ENCODE measurements at regions not wholly inside any gene's neighbourhood (a gene's known extent, or its start where the extent isn't known, plus 50 kb on each side); places are given as distances from the start of the nearest gene placed in this dataset.
"Not testable (repeated sequence)": the region's sequence is repeated elsewhere in the genome, so short reads cannot be mapped to it uniquely, and the experiment has no call there.

- ATAC-seq (no peak), DNase-seq (no peak)
- POLR2A ChIA-PET = no interaction called here
- no peaks in the 10 kb centered on the region for H3K9me3 Mint-ChIP-seq (ENCODE audit: insufficient read depth)
- no peak overlapping the region for H3K4me3 Mint-ChIP-seq
- no peaks in the 10 kb centered on the region for H3K4me1 Mint-ChIP-seq (ENCODE audit: low read depth)
- H3K36me3 Mint-ChIP-seq (ENCODE audit: low read depth) = no peaks in the 10 kb centered on the region
- no peaks in the 10 kb centered on the region for H3K27me3 Mint-ChIP-seq (ENCODE audit: low read depth)
- no peak overlapping the region for H3K27ac Mint-ChIP-seq
- CTCF ChIA-PET = no interaction called here
These were observed 253.6 kb downstream of the INHBA start for GRCh38 chr7:41449286-41449685.

GRCh38 chr7:41448104-41448503 is 254.8 kb downstream of the INHBA start:
- Mint-ChIP-seq H3K27me3 (ENCODE audit: low read depth) (no peaks in the 10 kb centered on the region), H3K4me1 (ENCODE audit: low read depth) (no peaks in the 10 kb centered on the region)

GRCh38 chr7:41447450-41448042 is 255.3 kb downstream of the INHBA start:
- Mint-ChIP-seq H3K4me1 (ENCODE audit: low read depth) (no peaks in the 10 kb centered on the region), H3K27ac (no peak overlapping the region), H3K27me3 (ENCODE audit: low read depth) (no peaks in the 10 kb centered on the region), H3K9me3 (ENCODE audit: insufficient read depth) (peaks cover 9% of the 10 kb centered on the region), H3K36me3 (ENCODE audit: low read depth) (no peaks in the 10 kb centered on the region), H3K4me3 (no peak overlapping the region)
- POLR2A ChIA-PET = no interaction called here
- CTCF ChIA-PET = no interaction called here
- ATAC-seq (no peak), DNase-seq (no peak)

More at GRCh38 chr7:41448104-41448503, 254.8 kb downstream of the INHBA start:
- no peak overlapping the region for H3K4me3 Mint-ChIP-seq
- ATAC-seq (no peak), DNase-seq (no peak)
- H3K9me3 Mint-ChIP-seq (ENCODE audit: insufficient read depth) = peaks cover 7% of the 10 kb centered on the region
- CTCF ChIA-PET = no interaction called here
- H3K27ac Mint-ChIP-seq = no peak overlapping the region
- H3K36me3 Mint-ChIP-seq (ENCODE audit: low read depth) = no peaks in the 10 kb centered on the region
- POLR2A ChIA-PET = no interaction called here

GRCh38 chr7:41446606-41447449 is 256.1 kb downstream of the INHBA start:
- Mint-ChIP-seq H3K36me3 (ENCODE audit: low read depth) (no peaks in the 10 kb centered on the region), H3K9me3 (ENCODE audit: insufficient read depth) (peaks cover 9% of the 10 kb centered on the region), H3K27ac (no peak overlapping the region), H3K27me3 (ENCODE audit: low read depth) (no peaks in the 10 kb centered on the region), H3K4me1 (ENCODE audit: low read depth) (no peaks in the 10 kb centered on the region), H3K4me3 (no peak overlapping the region)
- DNase-seq = no peak
- ChIA-PET POLR2A (no interaction called here), CTCF (no interaction called here)
- ATAC-seq = no peak

- CTCF ChIA-PET = no interaction called here
These were observed 256.9 kb downstream of the INHBA start for GRCh38 chr7:41445946-41446345.

GRCh38 chr7:41445432-41445831 is 257.5 kb downstream of the INHBA start:
- no peak for DNase-seq
- ChIA-PET CTCF (no interaction called here), POLR2A (no interaction called here)
- peaks cover 9% of the 10 kb centered on the region for H3K9me3 Mint-ChIP-seq (ENCODE audit: insufficient read depth)
- ATAC-seq = no peak
- H3K27me3 Mint-ChIP-seq (ENCODE audit: low read depth) = no peaks in the 10 kb centered on the region
- no peaks in the 10 kb centered on the region for H3K4me1 Mint-ChIP-seq (ENCODE audit: low read depth)
- H3K27ac Mint-ChIP-seq = no peak overlapping the region
- no peak overlapping the region for H3K4me3 Mint-ChIP-seq
- H3K36me3 Mint-ChIP-seq (ENCODE audit: low read depth) = no peaks in the 10 kb centered on the region

More at GRCh38 chr7:41445946-41446345, 256.9 kb downstream of the INHBA start:
- no peaks in the 10 kb centered on the region for H3K36me3 Mint-ChIP-seq (ENCODE audit: low read depth)
- H3K27me3 Mint-ChIP-seq (ENCODE audit: low read depth) = no peaks in the 10 kb centered on the region
- DNase-seq (no peak), ATAC-seq (no peak)
- H3K9me3 Mint-ChIP-seq (ENCODE audit: insufficient read depth) = peaks cover 9% of the 10 kb centered on the region
- H3K4me1 Mint-ChIP-seq (ENCODE audit: low read depth) = no peaks in the 10 kb centered on the region
- no peak overlapping the region for H3K4me3 Mint-ChIP-seq
- no peak overlapping the region for H3K27ac Mint-ChIP-seq
- POLR2A ChIA-PET = no interaction called here

GRCh38 chr7:41439515-41439879 is 263.4 kb downstream of the INHBA start:
- Mint-ChIP-seq H3K27me3 (ENCODE audit: low read depth) (no peaks in the 10 kb centered on the region), H3K4me3 (no peak overlapping the region), H3K4me1 (ENCODE audit: low read depth) (no peaks in the 10 kb centered on the region), H3K27ac (no peak overlapping the region), H3K36me3 (ENCODE audit: low read depth) (no peaks in the 10 kb centered on the region), H3K9me3 (ENCODE audit: insufficient read depth) (peaks cover 13% of the 10 kb centered on the region)
- DNase-seq = no peak
- ATAC-seq = no peak
- POLR2A ChIA-PET = no interaction called here
- CTCF ChIA-PET = no interaction called here

GRCh38 chr7:41438705-41439514 is 264.0 kb downstream of the INHBA start:
- no peaks in the 10 kb centered on the region for H3K4me1 Mint-ChIP-seq (ENCODE audit: low read depth)
- ATAC-seq (no peak), DNase-seq (no peak)
- peaks cover 13% of the 10 kb centered on the region for H3K9me3 Mint-ChIP-seq (ENCODE audit: insufficient read depth)
- CTCF ChIA-PET = no interaction called here
- H3K27me3 Mint-ChIP-seq (ENCODE audit: low read depth) = no peaks in the 10 kb centered on the region
- H3K4me3 Mint-ChIP-seq = no peak overlapping the region
- no peak overlapping the region for H3K27ac Mint-ChIP-seq
- no peaks in the 10 kb centered on the region for H3K36me3 Mint-ChIP-seq (ENCODE audit: low read depth)
- POLR2A ChIA-PET = no interaction called here

- CTCF ChIA-PET = no interaction called here
- H3K9me3 Mint-ChIP-seq (ENCODE audit: insufficient read depth) = peaks cover 4% of the 10 kb centered on the region
- ATAC-seq = no peak
- no peaks in the 10 kb centered on the region for H3K27me3 Mint-ChIP-seq (ENCODE audit: low read depth)
- no peaks in the 10 kb centered on the region for H3K4me1 Mint-ChIP-seq (ENCODE audit: low read depth)
- DNase-seq = no peak
- no peak overlapping the region for H3K27ac Mint-ChIP-seq
- no peaks in the 10 kb centered on the region for H3K36me3 Mint-ChIP-seq (ENCODE audit: low read depth)
- POLR2A ChIA-PET = no interaction called here
- no peak overlapping the region for H3K4me3 Mint-ChIP-seq
These were observed 265.4 kb downstream of the INHBA start for GRCh38 chr7:41437257-41438196.

- Mint-ChIP-seq H3K4me1 (ENCODE audit: low read depth) (no peaks in the 10 kb centered on the region), H3K4me3 (no peak overlapping the region), H3K27ac (no peak overlapping the region), H3K9me3 (ENCODE audit: insufficient read depth) (peaks cover 4% of the 10 kb centered on the region), H3K36me3 (ENCODE audit: low read depth) (no peaks in the 10 kb centered on the region), H3K27me3 (ENCODE audit: low read depth) (no peaks in the 10 kb centered on the region)
- ATAC-seq = no peak
- no peak for DNase-seq
- POLR2A ChIA-PET = no interaction called here
- CTCF ChIA-PET = no interaction called here
These were observed 266.8 kb downstream of the INHBA start for GRCh38 chr7:41436139-41436538.

- DNase-seq; H3K36me3 Mint-ChIP-seq (ENCODE audit: low read depth); POLR2A ChIA-PET; H3K4me3 Mint-ChIP-seq; CTCF ChIA-PET; ATAC-seq; H3K27ac Mint-ChIP-seq; H3K9me3 Mint-ChIP-seq (ENCODE audit: insufficient read depth); H3K4me1 Mint-ChIP-seq (ENCODE audit: low read depth); H3K27me3 Mint-ChIP-seq (ENCODE audit: low read depth): not testable (repeated sequence)
These were observed 267.9 kb downstream of the INHBA start for GRCh38 chr7:41435020-41435419.
